ENCODE measurements at regions not wholly inside any gene's neighbourhood (a gene's known extent, or its start where the extent isn't known, plus 50 kb on each side); places are given as distances from the start of the nearest gene placed in this dataset.

- TF ChIP-seq EZH2 (IDR thresholded peaks at IDR 0.05; ENCODE audit: insufficient read depth, poor library complexity, severe bottlenecking) (no peak), EZH2phosphoT487 (IDR thresholded peaks at IDR 0.05; ENCODE audit: insufficient read depth, low read depth) (no peak)
These were observed 193.2 kb downstream of the DAD1 start for GRCh38 chr14:22395803-22396202.

All from GM23248 (cell line).